HG02981 (cell line): ENCODE measurements at regions not wholly inside any gene's neighbourhood (a gene's known extent, or its start where the extent isn't known, plus 50 kb on each side); places are given as distances from the start of the nearest gene placed in this dataset.

Experiments
- ATAC-seq: cut with Tn5 transposase; IDR thresholded peaks from one replicate; pipeline ENCODE4 v1.9.1; 2021; ENCODE audit warnings: mild to moderate bottlenecking, moderate library complexity; ENCODE audit not compliant: unreplicated experiment

- ATAC-seq = no peak
Measured at GRCh38 chr3:115438799-115439198, 184.5 kb upstream of the GAP43 start.

- no peak for ATAC-seq
Measured at GRCh38 chr3:115445559-115445958, 177.8 kb upstream of the GAP43 start.

GRCh38 chr3:115448851-115449250 is 174.5 kb upstream of the GAP43 start:
- no peak for ATAC-seq

GRCh38 chr3:115450036-115450435 is 173.3 kb upstream of the GAP43 start:
- no peak for ATAC-seq

- no peak for ATAC-seq
Measured at GRCh38 chr3:115464036-115464435, 159.3 kb upstream of the GAP43 start.

- peak; percentile 91 for ATAC-seq
Measured at GRCh38 chr3:115469649-115470048, 153.7 kb upstream of the GAP43 start.

GRCh38 chr3:115470254-115470653 is 153.1 kb upstream of the GAP43 start:
- ATAC-seq = no peak

GRCh38 chr3:115475178-115476041 is 147.9 kb upstream of the GAP43 start:
- no peak for ATAC-seq

- no peak for ATAC-seq
Measured at GRCh38 chr3:115476472-115476871, 146.8 kb upstream of the GAP43 start.

- ATAC-seq = no peak
Measured at GRCh38 chr3:115478359-115478758, 145.0 kb upstream of the GAP43 start.

- no peak for ATAC-seq
Measured at GRCh38 chr3:115486880-115487279, 136.4 kb upstream of the GAP43 start.

- ATAC-seq = no peak
Measured at GRCh38 chr3:115487968-115488367, 135.3 kb upstream of the GAP43 start.

- no peak for ATAC-seq
Measured at GRCh38 chr3:115488409-115488808, 134.9 kb upstream of the GAP43 start.

GRCh38 chr3:115494826-115495225 is 128.5 kb upstream of the GAP43 start:
- ATAC-seq = no peak

GRCh38 chr3:115498421-115498820 is 124.9 kb upstream of the GAP43 start:
- ATAC-seq = no peak

- ATAC-seq = no peak
Measured at GRCh38 chr3:115498898-115499297, 124.4 kb upstream of the GAP43 start.

GRCh38 chr3:115499666-115500065 is 123.6 kb upstream of the GAP43 start:
- no peak for ATAC-seq

- ATAC-seq = no peak
Measured at GRCh38 chr3:115500795-115501194, 122.5 kb upstream of the GAP43 start.

GRCh38 chr3:115502128-115502527 is 121.2 kb upstream of the GAP43 start:
- ATAC-seq = no peak

GRCh38 chr3:115503394-115503793 is 119.9 kb upstream of the GAP43 start:
- no peak for ATAC-seq

GRCh38 chr3:115508562-115508961 is 114.7 kb upstream of the GAP43 start:
- no peak for ATAC-seq

- no peak for ATAC-seq
Measured at GRCh38 chr3:115512565-115513415, 110.5 kb upstream of the GAP43 start.
